GM18505 (cell line): ENCODE measurements at regions not wholly inside any gene's neighbourhood (a gene's known extent, or its start where the extent isn't known, plus 50 kb on each side); places are given as distances from the start of the nearest gene placed in this dataset.
"Not testable (repeated sequence)": the region's sequence is repeated elsewhere in the genome, so short reads cannot be mapped to it uniquely, and the experiment has no call there.

Experiments used
- ATAC-seq: cut with Tn5 transposase; IDR thresholded peaks from one replicate; pipeline ENCODE4 v1.9.1; 2021; ENCODE audit not compliant: unreplicated experiment
- POLR2A ChIP-seq: IDR thresholded peaks from 4 replicates; pipeline ENCODE4 v1.6.1; 2011; ENCODE audit warnings: borderline replicate concordance; ENCODE audit not compliant: insufficient read depth, insufficient read length; ENCODE audit errors: extremely low read depth

GRCh38 chr7:69219381-69219780 is 378.9 kb upstream of the AUTS2 start:
- no peak for ATAC-seq
- no peak for TF ChIP-seq POLR2A

DNA sequence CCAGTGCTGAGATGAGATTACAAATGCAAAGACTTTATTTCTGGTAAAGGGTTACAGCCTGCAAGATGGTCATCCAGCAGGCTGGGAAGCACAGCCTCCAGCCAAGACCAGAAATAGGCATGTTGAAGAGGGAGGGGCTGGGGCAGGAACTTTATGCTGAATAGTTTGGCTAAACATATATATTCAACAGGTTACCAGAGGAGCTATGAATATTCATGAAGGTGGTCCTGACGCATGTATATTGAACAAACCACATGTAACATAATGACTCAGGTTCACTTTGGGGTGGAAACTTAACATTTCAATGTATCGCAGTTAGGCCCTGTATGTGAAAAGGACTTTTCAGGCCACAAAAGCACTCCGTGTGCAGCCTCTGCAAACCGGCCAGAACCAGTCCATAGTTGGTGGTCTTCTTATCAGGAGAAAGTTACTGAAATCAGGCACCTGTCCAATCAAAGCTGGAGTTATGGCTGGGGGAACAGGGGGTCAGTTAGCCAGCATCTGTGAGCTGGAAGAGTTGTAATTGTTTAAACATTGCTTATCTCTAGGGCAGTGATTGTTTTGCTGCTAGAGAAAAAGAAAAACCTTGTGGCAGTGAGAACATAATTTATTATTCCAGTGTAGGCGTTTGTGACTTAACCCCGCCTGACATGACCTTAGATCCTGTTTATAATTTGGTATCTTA is 372.9 kb upstream of the AUTS2 start:
- no peak for ATAC-seq
- TF ChIP-seq POLR2A = no peak

GRCh38 chr7:69228212-69228811 is 370.0 kb upstream of the AUTS2 start:
- no peak for TF ChIP-seq POLR2A
- ATAC-seq = no peak

- ATAC-seq = no peak
- TF ChIP-seq POLR2A = no peak
These were observed 365.6 kb upstream of the AUTS2 start for GRCh38 chr7:69232445-69233376.

DNA sequence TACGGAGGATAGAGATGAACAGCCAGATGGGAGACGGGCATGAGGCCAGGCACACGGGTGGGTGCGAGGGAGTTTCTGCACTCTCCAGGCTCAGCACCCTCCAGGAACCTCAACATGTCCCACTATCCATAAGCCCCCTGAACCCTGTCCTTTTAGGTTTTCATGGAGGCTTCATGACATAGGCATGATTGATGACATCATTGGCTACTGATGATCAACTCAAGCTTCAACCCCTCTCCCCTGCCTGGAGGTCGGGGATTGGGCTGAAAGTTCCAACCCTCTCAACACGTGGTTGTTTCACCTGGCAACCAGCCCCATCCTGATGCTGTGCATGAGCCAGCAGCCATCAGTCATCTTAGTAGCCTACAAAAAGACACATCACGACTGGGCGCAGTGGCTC is 360.7 kb upstream of the AUTS2 start:
- TF ChIP-seq POLR2A = no peak
- no peak for ATAC-seq

DNA sequence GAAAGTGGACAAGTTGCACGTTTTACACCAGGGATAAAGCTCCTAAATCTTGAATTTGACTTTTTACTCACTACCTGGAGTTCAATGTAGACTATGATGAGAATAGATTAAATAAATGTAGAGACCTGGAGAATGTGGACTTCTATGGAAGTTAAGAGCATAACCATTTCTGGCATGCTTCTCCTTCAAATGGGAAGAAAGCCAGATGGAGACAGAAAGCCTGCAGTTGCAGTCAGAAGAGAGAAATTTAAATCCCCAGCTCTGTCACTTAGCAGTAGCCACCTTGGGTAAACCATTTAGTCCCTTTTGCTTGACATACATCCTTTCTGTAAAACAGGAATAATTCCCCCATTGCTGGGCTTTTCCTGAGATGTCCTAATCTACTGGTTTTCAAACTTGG is 355.3 kb upstream of the AUTS2 start:
- no peak for TF ChIP-seq POLR2A

GRCh38 chr7:69244701-69245100 is 353.6 kb upstream of the AUTS2 start:
- no peak for ATAC-seq
- TF ChIP-seq POLR2A = no peak

More for the DNA sequence above, 355.3 kb upstream of the AUTS2 start:
- ATAC-seq = no peak

DNA sequence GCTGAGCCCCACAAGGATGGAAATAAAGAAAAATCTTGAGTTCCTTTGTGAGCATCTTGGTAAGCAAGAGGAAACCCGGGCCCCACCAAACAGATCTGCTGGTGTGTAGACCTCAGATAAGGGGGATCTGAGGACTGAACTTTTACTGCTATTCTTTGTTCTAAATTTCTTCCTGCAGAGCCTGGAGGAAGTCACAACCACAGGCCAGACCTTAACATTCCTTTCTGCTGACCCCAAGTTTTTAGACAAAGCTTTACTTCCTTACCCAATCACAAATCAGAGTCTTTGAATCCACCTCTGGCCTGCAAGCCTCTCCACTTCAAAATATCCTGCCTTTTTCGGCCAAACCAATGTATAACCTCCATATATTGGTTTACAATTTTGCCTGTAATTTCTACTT is 352.6 kb upstream of the AUTS2 start:
- no peak for ATAC-seq
- TF ChIP-seq POLR2A = no peak

- ATAC-seq = no peak
These were observed 351.5 kb upstream of the AUTS2 start for GRCh38 chr7:69246758-69247157.

DNA sequence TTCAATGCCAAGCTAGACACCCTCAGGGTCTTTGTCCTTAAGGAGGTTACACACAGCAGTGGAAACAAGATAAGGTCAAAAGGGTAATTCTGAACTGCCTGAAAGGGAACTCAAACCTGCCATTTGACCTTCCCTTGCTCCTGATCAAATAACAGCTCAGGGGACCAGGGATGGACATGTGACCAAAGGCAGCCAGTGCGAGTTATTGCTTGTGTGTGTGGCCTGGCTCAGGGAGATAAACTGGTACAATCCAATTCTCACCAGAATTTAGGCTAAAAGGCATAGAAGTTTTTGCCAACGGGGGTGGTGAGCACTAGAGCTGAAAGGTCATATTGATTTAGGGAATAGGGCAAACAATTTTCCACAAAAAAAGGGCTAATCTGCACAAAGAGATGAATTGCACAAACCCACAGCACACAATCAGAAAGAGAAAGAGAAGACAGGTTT is 349.9 kb upstream of the AUTS2 start:
- ATAC-seq = not testable (repeated sequence)

More at GRCh38 chr7:69246758-69247157, 351.5 kb upstream of the AUTS2 start:
- TF ChIP-seq POLR2A = no peak

DNA sequence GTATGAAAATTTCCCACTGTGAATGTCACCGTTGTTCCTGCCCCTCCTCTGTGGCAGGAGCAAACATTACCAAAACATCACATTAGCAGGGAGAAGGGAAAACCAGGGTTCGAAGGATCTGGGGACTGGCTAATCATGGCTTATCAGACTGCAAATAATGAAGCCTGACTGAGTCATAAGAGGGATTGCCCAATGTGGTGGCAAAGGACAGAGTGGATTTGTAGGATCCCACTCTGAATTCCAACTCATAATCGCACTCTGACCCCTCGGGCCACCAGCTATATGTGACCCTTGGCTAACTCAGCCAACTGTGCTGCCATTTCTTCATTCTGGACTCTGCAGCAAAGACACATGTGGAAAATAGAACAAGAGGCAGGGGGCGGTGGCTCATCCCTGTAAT is 347.3 kb upstream of the AUTS2 start:
- ATAC-seq = no peak
- TF ChIP-seq POLR2A = no peak

DNA sequence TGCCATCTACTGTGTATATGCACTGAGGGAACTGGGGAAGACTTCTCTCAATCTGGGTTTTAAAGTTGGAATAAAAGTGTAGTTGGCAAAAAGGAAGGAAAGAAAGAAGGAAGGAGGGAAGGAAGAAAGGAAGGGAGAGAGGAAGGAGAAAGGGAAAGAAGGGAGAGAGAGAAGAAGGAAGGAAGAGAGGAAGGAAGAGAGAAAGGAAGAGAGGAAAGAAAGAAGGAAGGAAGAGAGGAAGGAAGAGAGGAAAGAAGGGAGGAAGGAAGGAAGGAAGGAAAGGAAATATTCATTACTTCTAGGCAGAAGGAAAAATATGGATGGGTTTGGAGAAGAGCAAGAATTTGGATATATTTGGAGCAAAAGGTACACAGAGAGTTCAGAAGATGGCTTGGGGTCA is 343.6 kb upstream of the AUTS2 start:
- TF ChIP-seq POLR2A = no peak
- no peak for ATAC-seq

DNA sequence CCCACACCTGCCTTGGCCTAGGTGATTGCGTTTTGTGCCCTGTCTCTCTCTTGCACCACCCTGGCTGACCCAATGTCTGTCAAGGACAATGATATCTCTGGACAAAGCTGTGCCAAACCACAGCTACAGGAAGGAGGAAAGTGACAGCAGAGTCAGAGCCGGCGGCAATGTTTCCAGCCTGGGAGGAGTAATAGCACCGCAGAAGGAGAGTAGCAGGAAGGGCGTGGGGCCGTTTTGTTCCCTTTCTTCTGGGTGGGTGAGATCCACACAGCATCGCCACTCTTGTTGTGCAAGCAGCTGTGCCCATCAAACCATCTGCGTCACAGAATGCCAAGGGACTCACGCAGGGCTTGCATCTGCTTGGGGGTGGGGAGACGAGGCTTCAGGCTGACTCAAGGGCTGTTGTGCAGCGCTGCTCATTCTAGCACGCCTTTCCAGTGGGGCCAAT is 341.6 kb upstream of the AUTS2 start:
- no peak for TF ChIP-seq POLR2A

DNA sequence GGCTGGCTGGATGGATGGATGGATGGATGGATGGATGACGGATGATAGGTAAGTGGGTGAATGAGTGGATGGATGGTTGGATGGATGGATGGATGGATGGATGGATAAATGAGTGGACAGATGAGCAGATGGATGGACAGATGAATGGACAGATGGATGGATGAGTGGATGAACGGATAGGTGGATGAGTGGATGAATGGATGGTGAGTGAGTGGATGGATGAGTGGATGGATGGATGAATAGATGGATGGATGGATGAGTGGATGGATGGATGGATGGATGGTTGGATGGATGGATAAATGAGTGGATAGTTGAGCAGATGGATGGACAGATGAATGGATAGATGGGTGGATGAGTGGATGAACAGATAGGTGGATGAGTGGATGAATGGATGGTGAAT is 340.7 kb upstream of the AUTS2 start:
- ATAC-seq = no peak
- no peak for TF ChIP-seq POLR2A

More for the DNA sequence above, 341.6 kb upstream of the AUTS2 start:
- no peak for ATAC-seq

- no peak for TF ChIP-seq POLR2A
- ATAC-seq = no peak
These were observed 338.8 kb upstream of the AUTS2 start for GRCh38 chr7:69259445-69259844.
